HG03064 (cell line): ENCODE measurements at regions not wholly inside any gene's neighbourhood (a gene's known extent, or its start where the extent isn't known, plus 50 kb on each side); places are given as distances from the start of the nearest gene placed in this dataset.

Experiments used
- ATAC-seq: cut with Tn5 transposase; IDR thresholded peaks from one replicate; pipeline ENCODE4 v1.9.1; 2021; ENCODE audit warnings: low read depth; ENCODE audit not compliant: unreplicated experiment

DNA sequence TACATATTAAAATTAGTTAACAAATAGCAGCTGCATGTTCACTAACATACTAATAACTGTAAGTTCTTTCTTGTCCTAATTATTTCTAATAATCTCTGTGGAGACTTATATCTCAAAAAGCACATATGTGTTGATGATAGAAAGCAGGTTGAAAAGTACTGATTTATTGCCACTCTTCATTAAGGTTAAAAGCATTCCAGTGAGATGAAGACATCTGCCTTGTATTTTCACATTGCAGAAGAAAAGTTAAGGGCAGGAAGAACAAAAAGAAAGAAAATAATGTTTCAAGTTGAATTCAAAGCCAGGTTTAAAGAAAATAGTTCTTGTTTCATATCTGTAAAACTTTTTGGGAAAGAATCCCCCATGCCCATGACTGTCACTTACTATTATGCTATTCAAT lies 429.9 kb downstream of the MTX2 start:
- no peak for ATAC-seq

DNA sequence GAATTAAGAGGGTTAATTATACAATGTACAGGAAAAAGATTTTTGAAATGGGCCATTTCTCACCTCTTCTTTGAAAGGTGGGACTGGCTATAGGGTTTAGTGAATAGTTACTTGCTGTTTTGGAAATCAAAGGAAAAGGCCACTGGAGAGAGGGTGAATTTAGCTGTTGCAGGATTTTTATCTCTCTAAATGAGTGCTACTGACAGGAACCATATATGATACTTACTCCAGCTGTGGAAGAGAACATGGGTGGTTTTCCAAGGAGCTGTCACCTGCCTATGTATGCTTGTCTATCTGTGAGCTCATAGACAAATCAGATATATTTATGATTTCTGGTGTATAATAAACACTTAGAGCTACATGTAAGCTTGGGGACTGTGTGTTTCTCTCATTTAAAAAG lies 430.4 kb downstream of the MTX2 start:
- ATAC-seq, result no peak

DNA sequence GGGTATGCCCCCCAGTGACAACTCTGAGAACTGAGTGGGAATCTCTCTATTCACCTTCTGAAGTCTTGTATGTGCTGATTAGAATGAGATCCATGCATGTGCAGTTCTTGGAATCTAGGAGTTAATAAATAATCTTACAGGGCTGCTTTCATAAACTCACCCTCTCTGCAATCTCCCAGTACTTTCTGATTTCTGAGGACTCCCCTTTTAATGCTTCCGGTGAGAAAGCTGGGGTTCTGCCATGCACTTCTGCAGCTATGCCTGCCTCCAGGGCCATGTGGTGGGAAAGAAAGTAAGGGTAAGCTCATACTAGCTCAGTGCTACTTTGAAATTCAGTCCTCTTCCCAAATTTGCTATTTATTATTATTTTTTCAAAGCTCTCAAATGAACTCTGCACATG lies 432.9 kb downstream of the MTX2 start:
- ATAC-seq, result no peak

DNA sequence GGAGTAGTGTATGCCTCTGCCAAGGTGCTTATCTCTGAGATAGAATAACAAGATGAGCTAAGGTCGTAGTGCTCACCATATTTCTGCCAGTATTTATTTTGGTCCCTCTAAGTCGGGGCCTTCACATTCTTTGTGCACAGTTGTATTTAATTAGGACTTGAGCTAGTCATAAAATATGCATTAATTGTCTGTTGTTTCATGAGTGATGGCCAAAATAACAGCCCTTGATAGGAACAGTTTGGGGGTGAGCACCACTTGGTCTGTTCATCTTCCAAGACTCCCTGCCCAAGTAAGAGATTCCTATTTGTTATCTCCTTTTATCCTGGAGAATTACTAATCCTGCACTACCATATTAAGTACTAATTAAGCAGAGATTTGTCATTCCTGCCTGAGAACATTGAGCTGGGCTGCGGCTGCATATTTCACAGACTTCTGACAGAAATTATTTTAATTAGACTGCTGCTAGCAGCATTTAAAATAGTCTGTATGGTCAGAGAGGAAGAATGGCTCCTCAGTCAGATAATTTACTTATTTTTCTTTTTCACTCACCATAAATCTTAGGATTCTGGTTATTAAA lies 435.1 kb downstream of the MTX2 start:
- ATAC-seq, result no peak

DNA sequence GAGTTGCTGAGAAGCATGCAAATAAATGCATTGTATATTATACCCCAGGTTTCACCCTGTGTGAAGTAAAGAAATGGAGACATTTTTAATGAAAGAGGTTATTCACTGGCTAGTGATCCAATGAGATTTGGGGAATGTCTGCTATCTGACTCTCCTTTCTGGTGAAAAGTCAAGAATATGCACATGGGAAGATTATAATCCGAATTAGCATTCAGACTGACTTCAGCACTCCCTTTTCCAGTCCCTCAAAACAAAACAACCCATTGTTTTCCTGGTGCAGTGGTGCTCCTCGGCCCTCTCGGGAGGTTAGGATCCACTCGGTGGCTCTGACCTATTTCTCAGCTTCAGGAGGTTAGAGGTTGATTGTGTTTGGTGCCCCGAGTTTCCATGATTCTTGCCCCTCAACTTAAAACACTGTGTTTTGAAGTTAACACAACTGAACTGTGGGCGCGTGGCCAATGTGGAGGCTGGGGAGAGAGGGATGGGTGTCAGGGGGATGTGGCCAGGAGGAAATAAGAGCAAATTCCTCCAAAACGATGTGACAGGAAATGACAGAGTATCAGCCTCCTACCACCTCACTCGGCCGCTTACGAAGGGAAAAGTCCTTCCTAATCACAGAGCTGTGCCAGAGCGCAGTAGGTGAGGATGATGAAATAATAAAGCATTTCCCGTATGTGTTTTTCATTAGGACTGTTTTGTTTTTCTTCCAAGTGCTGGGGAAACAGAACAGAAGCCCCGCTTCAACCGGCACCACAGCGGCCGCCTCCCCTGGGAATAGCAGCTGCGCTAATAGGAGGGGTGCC lies 440.1 kb downstream of the MTX2 start:
- ATAC-seq, result no peak

GRCh38 chr2:176709991-176710390 lies 440.7 kb downstream of the MTX2 start:
- ATAC-seq, result no peak

GRCh38 chr2:176710657-176711186 lies 441.5 kb downstream of the MTX2 start:
- no peak for ATAC-seq

DNA sequence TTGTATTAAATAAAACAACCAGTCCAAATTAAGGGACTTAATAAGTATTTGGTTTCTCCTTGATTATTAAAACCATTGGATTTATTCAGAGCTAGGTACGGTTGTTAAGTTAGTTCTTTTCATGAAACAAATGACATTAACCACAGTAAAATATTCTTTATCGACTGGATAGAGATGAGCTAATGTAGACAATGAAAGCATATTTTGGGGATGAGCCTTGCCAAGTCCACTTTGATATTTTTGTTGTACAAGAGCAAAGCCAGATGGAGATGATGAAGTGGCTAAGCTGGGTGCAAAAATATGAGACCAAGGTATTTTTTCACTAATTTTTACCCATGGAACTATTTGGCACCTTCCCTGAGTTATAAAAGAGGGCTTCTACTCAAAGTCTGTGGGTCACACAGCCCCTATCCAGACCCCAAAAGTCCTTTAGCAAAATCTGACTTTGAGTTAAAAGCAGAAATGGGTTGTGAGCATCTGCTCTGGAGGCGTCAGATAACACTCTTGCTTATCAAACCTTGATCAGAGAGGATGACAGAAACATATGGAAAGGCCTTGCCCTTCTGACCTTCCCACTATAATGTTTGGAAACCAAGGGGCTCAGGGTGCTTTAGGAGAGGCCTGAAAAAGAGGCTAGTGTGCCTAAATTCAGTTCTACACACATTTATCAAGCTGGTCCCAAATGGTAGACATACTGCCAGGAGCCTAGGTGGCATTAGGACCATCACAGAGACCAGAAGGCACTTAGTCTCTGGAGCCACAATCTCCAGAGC lies 456.8 kb downstream of the MTX2 start:
- no peak for ATAC-seq

GRCh38 chr2:176727696-176728095 lies 458.5 kb downstream of the MTX2 start:
- ATAC-seq, result no peak

DNA sequence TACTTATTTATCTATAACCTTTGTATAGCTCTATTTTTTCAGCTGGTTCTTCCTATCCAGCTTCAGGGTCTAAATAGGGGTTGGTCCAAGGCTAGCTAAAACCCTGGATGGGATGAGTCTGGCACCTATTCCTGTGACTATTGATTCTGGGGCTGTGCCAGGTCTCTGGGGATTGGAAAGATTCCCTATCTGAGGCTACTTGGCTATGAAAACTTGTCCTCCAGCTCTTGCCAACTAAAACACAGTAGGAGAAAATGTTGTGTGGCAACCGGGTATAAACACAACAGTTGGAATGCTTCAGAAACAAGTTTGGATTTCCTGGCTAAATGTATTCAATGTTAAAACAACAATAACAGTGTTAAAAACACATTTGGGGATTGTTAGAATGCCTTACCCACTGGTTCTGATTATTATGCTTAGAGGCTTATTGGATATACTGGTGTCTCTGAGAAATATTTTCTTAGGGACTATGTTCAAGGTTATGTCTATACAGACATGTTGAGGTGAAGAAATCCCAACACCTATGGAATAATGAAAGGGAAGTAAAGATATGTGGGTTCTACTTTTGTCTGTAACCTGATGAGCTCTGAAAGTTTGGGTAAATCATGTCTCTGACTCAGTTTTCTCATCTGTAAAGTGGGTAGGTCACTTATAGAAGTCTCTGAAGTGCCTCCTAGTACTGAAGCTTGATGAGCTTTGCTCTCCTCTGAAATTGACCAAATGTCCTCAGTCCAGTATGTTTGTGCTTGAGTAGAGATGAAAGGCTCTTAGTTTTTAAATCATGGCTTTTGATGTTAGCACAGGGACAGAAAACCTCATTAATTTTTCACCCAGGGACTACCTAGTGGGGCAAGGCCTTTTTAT lies 460.7 kb downstream of the MTX2 start:
- no peak for ATAC-seq

- no peak for ATAC-seq
Observed at GRCh38 chr2:176732780-176733179, 463.5 kb downstream of the MTX2 start.

- no peak for ATAC-seq
Observed at GRCh38 chr2:176733698-176734430, 464.6 kb downstream of the MTX2 start.

GRCh38 chr2:176734868-176735267 lies 465.6 kb downstream of the MTX2 start:
- ATAC-seq, result no peak

- no peak for ATAC-seq
Observed at GRCh38 chr2:176742271-176742670, 470.3 kb upstream of the HNRNPA3 start.

- ATAC-seq, result no peak
Observed at GRCh38 chr2:176743671-176744070, 468.9 kb upstream of the HNRNPA3 start.

DNA sequence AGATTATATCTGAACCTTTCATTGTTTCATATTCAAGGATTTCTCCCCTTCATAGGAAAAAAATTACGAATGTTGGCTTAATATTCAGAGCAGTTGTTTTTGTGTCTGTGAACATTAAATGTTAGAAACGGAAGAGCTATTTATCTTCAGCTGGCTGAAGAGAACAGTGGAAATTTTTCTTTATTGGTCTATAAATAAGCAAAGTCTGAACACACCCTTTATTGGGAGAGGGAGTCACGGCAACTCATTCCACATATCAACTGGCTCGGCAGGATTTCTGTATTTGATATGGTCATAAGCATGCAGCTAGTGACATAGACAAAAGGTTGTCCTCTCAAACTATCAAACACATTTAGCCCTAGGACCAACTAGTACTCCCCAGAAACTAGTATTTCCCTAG lies 468.4 kb upstream of the HNRNPA3 start:
- ATAC-seq, result no peak

DNA sequence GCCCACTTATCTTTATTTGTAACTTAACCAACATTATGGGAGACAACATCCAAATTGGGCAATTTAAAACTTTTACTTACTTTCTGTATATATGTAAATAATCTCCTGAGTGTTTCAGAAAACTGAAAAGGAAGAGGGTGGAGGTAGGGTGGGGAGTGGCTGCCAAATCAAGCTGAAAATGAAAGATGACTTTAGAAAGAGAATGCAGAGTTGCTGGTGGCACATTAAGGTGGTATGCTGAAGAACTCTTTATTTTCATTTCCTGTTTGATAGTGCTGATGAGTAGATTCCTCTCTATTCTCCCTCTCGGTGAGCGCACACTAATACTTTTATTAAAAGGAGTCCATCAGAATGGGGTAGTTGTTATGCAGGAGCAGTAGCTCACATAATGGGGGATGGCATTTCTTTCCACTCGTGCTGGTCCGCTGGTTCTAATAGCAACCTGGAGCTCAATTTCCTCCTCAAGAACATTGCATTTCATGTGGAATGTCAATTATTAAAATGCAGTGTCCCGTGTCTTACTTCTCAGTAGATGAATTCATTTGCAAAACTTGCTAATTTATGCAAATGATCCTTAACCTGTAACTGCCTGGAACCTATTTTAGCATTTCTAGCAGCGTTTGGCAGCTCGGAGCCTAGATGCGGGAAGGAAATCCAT lies 466.9 kb upstream of the HNRNPA3 start:
- ATAC-seq, result no peak

- no peak for ATAC-seq
Observed at GRCh38 chr2:176746411-176746810, 466.2 kb upstream of the HNRNPA3 start.

GRCh38 chr2:176747506-176747905 lies 465.1 kb upstream of the HNRNPA3 start:
- no peak for ATAC-seq
